GM23338 (cell line): ENCODE measurements at regions not wholly inside any gene's neighbourhood (a gene's known extent, or its start where the extent isn't known, plus 50 kb on each side); places are given as distances from the start of the nearest gene placed in this dataset.

Source experiments
- ATAC-seq: fragments of 200-7000 bp; cut with Tn5 transposase; 3 replicates; pipeline ENCODE4 v1.9.1; 2020
- DNase-seq: peaks from one replicate; pipeline ENCODE4 v3.0.0-alpha.2; 2015; ENCODE audit warnings: low spot score
- H2AFZ ChIP-seq: fragments of 200-600 bp; sonication (generic); 2 replicates; pipeline ENCODE4 v1.8.0; 2016; ENCODE audit warnings: antibody characterized with exemption, mild to moderate bottlenecking, moderate library complexity
- H3F3A ChIP-seq: fragments of 200-600 bp; sonication (generic); replicated peaks from 2 replicates; pipeline ENCODE4 v1.8.0; 2017; ENCODE audit warnings: antibody characterized with exemption, mixed run types, low read depth
- H3K27ac ChIP-seq: fragments of 200-600 bp; sonication (generic); 2 replicates; pipeline ENCODE4 v1.6.1; 2016; ENCODE audit warnings: low read depth
- H3K27me3 ChIP-seq: fragments of 200-600 bp; sonication (generic); 2 replicates; pipeline ENCODE4 v1.8.0; 2016; ENCODE audit warnings: mild to moderate bottlenecking, mixed run types, moderate library complexity; ENCODE audit not compliant: insufficient read depth
- H3K36me3 ChIP-seq: fragments of 200-600 bp; sonication (generic); 2 replicates; pipeline ENCODE4 v1.8.0; 2016; ENCODE audit warnings: mild to moderate bottlenecking; ENCODE audit not compliant: insufficient read depth
- H3K4me1 ChIP-seq: fragments of 200-600 bp; sonication (generic); 2 replicates; pipeline ENCODE4 v1.8.0; 2016; ENCODE audit warnings: mild to moderate bottlenecking, moderate library complexity; ENCODE audit not compliant: insufficient read depth
- H3K4me2 ChIP-seq: fragments of 200-600 bp; sonication (generic); 2 replicates; pipeline ENCODE4 v1.7.1; 2017; ENCODE audit warnings: mixed run types
- H3K4me3 ChIP-seq: fragments of 200-600 bp; sonication (generic); 2 replicates; pipeline ENCODE4 v1.6.1; 2016; ENCODE audit warnings: mixed run types
- H3K79me2 ChIP-seq: fragments of 200-600 bp; sonication (generic); replicated peaks from 2 replicates; pipeline ENCODE4 v1.8.0; 2017; ENCODE audit warnings: mild to moderate bottlenecking; ENCODE audit not compliant: insufficient read depth
- H3K9me2 ChIP-seq: fragments of 200-600 bp; sonication (generic); 2 replicates; pipeline ENCODE4 v1.8.0; 2017; ENCODE audit not compliant: insufficient read depth
- H4K20me1 ChIP-seq: fragments of 200-600 bp; sonication (generic); replicated peaks from 2 replicates; pipeline ENCODE4 v1.8.0; 2017; ENCODE audit warnings: mild to moderate bottlenecking; ENCODE audit not compliant: insufficient read depth
- H3K27ac Mint-ChIP-seq: 2 replicates; pipeline ENCODE4 v1.8.0; 2020; ENCODE audit warnings: inconsistent platforms, mild to moderate bottlenecking, moderate library complexity, mixed read lengths
- H3K27me3 Mint-ChIP-seq: 3 replicates; pipeline ENCODE4 v1.8.0; 2022; ENCODE audit warnings: low read depth, mild to moderate bottlenecking, moderate library complexity, mixed read lengths, inconsistent platforms; ENCODE audit not compliant: insufficient read depth, poor library complexity
- H3K36me3 Mint-ChIP-seq: 3 replicates; pipeline ENCODE4 v1.8.0; 2021; ENCODE audit warnings: low read depth, mild to moderate bottlenecking, inconsistent platforms, moderate library complexity, mixed read lengths
- H3K4me1 Mint-ChIP-seq: 3 replicates; pipeline ENCODE4 v1.8.0; 2020; ENCODE audit warnings: mild to moderate bottlenecking, inconsistent platforms, mixed read lengths
- H3K4me3 Mint-ChIP-seq: 3 replicates; pipeline ENCODE4 v1.8.0; 2021; ENCODE audit warnings: moderate library complexity, mild to moderate bottlenecking, inconsistent platforms, mixed read lengths
- H3K9me3 Mint-ChIP-seq: 3 replicates; pipeline ENCODE4 v1.8.0; 2020; ENCODE audit warnings: moderate library complexity, mild to moderate bottlenecking, inconsistent platforms, mixed read lengths
- CREB1 ChIP-seq: fragments of 250-450 bp; sonication (Bioruptor Pico); IDR thresholded peaks from 2 replicates; pipeline ENCODE4 v1.5.0; 2020; ENCODE audit warnings: low read depth, mild to moderate bottlenecking, moderate library complexity
- CTCF ChIP-seq, 2 experiments: fragments of 200-600 bp in 1 of 2; sonication (generic) in 1 of 2; conservative IDR thresholded peaks; 2 replicates each; pipeline versions ENCODE4 v1.5.1 to v1.6.1; 2016 to 2017; ENCODE audit warnings: antibody characterized with exemption in 2 of 2, low read depth in 2 of 2, mild to moderate bottlenecking in 2 of 2, moderate library complexity in 1 of 2
- ETS1 ChIP-seq: IDR thresholded peaks from 2 replicates; pipeline ENCODE4 v1.6.1; 2016; ENCODE audit warnings: antibody characterized with exemption
- EZH2 ChIP-seq: fragments of 200-600 bp; sonication (generic); IDR thresholded peaks from one replicate; pipeline ENCODE4 v1.8.0; 2017; ENCODE audit warnings: antibody characterized with exemption, mild to moderate bottlenecking, low read depth; ENCODE audit not compliant: unreplicated experiment
- EZH2phosphoT487 ChIP-seq: fragments of 200-600 bp; sonication (generic); IDR thresholded peaks from one replicate; pipeline ENCODE4 v1.8.1; 2018; ENCODE audit warnings: antibody characterized with exemption; ENCODE audit not compliant: unreplicated experiment
- JUNB ChIP-seq: IDR thresholded peaks from one replicate; pipeline ENCODE4 v1.6.1; 2016; ENCODE audit warnings: antibody characterized with exemption; ENCODE audit not compliant: unreplicated experiment
- NANOG ChIP-seq: IDR thresholded peaks from 2 replicates; pipeline ENCODE4 v1.6.1; 2016; ENCODE audit warnings: antibody characterized with exemption, borderline replicate concordance
- POLR2AphosphoS5 ChIP-seq: IDR thresholded peaks from 2 replicates; pipeline ENCODE4 v1.6.1; 2016; ENCODE audit warnings: antibody characterized with exemption, low read depth
- REST ChIP-seq: IDR thresholded peaks from one replicate; pipeline ENCODE4 v1.6.1; 2018; ENCODE audit warnings: antibody characterized with exemption; ENCODE audit not compliant: unreplicated experiment
- STAT1 ChIP-seq: IDR thresholded peaks from one replicate; pipeline ENCODE4 v1.6.1; 2016; ENCODE audit warnings: antibody characterized with exemption; ENCODE audit not compliant: unreplicated experiment
- ZNF114 ChIP-seq: fragments of 250-450 bp; sonication (Bioruptor Pico); IDR thresholded peaks from 2 replicates; pipeline ENCODE4 v1.5.0; 2020; ENCODE audit warnings: mild to moderate bottlenecking, moderate library complexity
- ZNF331 ChIP-seq: fragments of 250-450 bp; sonication (Bioruptor Pico); IDR thresholded peaks from 2 replicates; pipeline ENCODE4 v1.5.0; 2020; ENCODE audit warnings: low read depth, mild to moderate bottlenecking, moderate library complexity
- ZNF462 ChIP-seq: fragments of 250-450 bp; sonication (Bioruptor Pico); IDR thresholded peaks from 2 replicates; pipeline ENCODE4 v1.5.0; 2020; ENCODE audit warnings: mild to moderate bottlenecking, moderate library complexity

GRCh38 chr2:5021136-5021535, 671.0 kb upstream of the SOX11 start:
- ATAC-seq (no peak), DNase-seq (no peak)
- peaks cover 21% of the 10 kb centered on the region for H3K36me3 Mint-ChIP-seq
- H3K9me2 ChIP-seq = no peaks in the 10 kb centered on the region
- no peak overlapping the region for H3K4me3 Mint-ChIP-seq
- H3K4me2 ChIP-seq = no peak overlapping the region
- H3K4me3 ChIP-seq = no peak overlapping the region
- H3K79me2 ChIP-seq = no peaks in the 10 kb centered on the region
- H3K36me3 ChIP-seq = 0 out of 2 replicates have a peak, but pooled peaks cover 4% of the 10 kb centered on the region
- H3K9me3 Mint-ChIP-seq = peaks cover 87% of the 10 kb centered on the region
- no peak overlapping the region for H2AFZ ChIP-seq
- H3K27me3 ChIP-seq = no peaks in the 10 kb centered on the region
- peaks cover 7% of the 10 kb centered on the region for H3K27me3 Mint-ChIP-seq
- no peaks in the 10 kb centered on the region; the same call in 2 of the 3 replicates for H3K4me1 Mint-ChIP-seq
- no peak overlapping the region for H3K27ac ChIP-seq
- TF ChIP-seq ETS1 (no peak), CREB1 (CRISPR knock-in tag) (no peak), ZNF114 (CRISPR knock-in tag) (no peak), ZNF462 (no peak), JUNB (no peak), POLR2AphosphoS5 (no peak), ZNF331 (no peak), EZH2 (no peak), NANOG (no peak), EZH2phosphoT487 (no peak), CTCF (conservative IDR thresholded peaks at IDR 0.05; ENCODE audit: low read depth in 2 of 2) (no peak), REST (no peak), STAT1 (no peak)
- no peaks in the 10 kb centered on the region for H4K20me1 ChIP-seq
- no peaks in the 10 kb centered on the region for H3K4me1 ChIP-seq
- peaks cover 10% of the 10 kb centered on the region for H3F3A ChIP-seq
- no peak overlapping the region for H3K27ac Mint-ChIP-seq
